ENCODE measurements at regions not wholly inside any gene's neighbourhood (a gene's known extent, or its start where the extent isn't known, plus 50 kb on each side); places are given as distances from the start of the nearest gene placed in this dataset.
"Not testable (repeated sequence)": the region's sequence is repeated elsewhere in the genome, so short reads cannot be mapped to it uniquely, and the experiment has no call there.

- no peak overlapping the region for H3K27ac ChIP-seq
- in situ Hi-C loops (cut with HindIII; ENCODE audit: low pct_ligation_motif_present, low sequenced_read_pairs): no loop called here
- TF ChIP-seq CTCF (IDR thresholded peaks at IDR 0.05; ENCODE audit: low read depth, low read length, missing control alignments): no peak
- DNase-seq: no peak
- H3K4me3 ChIP-seq (ENCODE audit: low read depth, low read length): no peak overlapping the region
- H3K36me3 ChIP-seq (replicated peaks): no peaks in the 10 kb centered on the region
- no peaks in the 10 kb centered on the region for H3K27me3 ChIP-seq (replicated peaks)
Measured at GRCh38 chr18:9021458-9021857, 81.0 kb upstream of the NDUFV2 start.

GRCh38 chr18:9022397-9023155 is 79.9 kb upstream of the NDUFV2 start:
- TF ChIP-seq CTCF (IDR thresholded peaks at IDR 0.05; ENCODE audit: low read depth, low read length, missing control alignments): no peak
- Histone ChIP-seq H3K27ac (no peak overlapping the region), H3K36me3 (replicated peaks) (no peaks in the 10 kb centered on the region), H3K27me3 (replicated peaks) (no peaks in the 10 kb centered on the region), H3K4me3 (ENCODE audit: low read depth, low read length) (no peak overlapping the region)
- no peak for DNase-seq
- in situ Hi-C loops (cut with HindIII; ENCODE audit: low pct_ligation_motif_present, low sequenced_read_pairs): no loop called here

GRCh38 chr18:9024031-9024646 is 78.4 kb upstream of the NDUFV2 start:
- H3K27me3 ChIP-seq (replicated peaks); H3K4me3 ChIP-seq (ENCODE audit: low read depth, low read length); H3K27ac ChIP-seq; in situ Hi-C loops (cut with HindIII; ENCODE audit: low pct_ligation_motif_present, low sequenced_read_pairs); H3K36me3 ChIP-seq (replicated peaks); DNase-seq: not testable (repeated sequence)

- Histone ChIP-seq H3K27ac (no peak overlapping the region), H3K27me3 (replicated peaks) (no peaks in the 10 kb centered on the region), H3K4me3 (ENCODE audit: low read depth, low read length) (no peak overlapping the region), H3K36me3 (replicated peaks) (no peaks in the 10 kb centered on the region)
- in situ Hi-C loops (cut with HindIII; ENCODE audit: low pct_ligation_motif_present, low sequenced_read_pairs): no loop called here
- no peak for DNase-seq
- no peak for TF ChIP-seq CTCF (IDR thresholded peaks at IDR 0.05; ENCODE audit: low read depth, low read length, missing control alignments)
Measured at GRCh38 chr18:9025091-9025838, 77.2 kb upstream of the NDUFV2 start.

GRCh38 chr18:9029131-9029530 is 73.4 kb upstream of the NDUFV2 start:
- Histone ChIP-seq H3K27me3 (replicated peaks) (no peaks in the 10 kb centered on the region), H3K4me3 (ENCODE audit: low read depth, low read length) (no peak overlapping the region), H3K36me3 (replicated peaks) (no peaks in the 10 kb centered on the region), H3K27ac (no peak overlapping the region)
- TF ChIP-seq CTCF (IDR thresholded peaks at IDR 0.05; ENCODE audit: low read depth, low read length, missing control alignments): no peak
- in situ Hi-C loops (cut with HindIII; ENCODE audit: low pct_ligation_motif_present, low sequenced_read_pairs): no loop called here
- no peak for DNase-seq

GRCh38 chr18:9032519-9032918 is 70.0 kb upstream of the NDUFV2 start:
- H3K27ac ChIP-seq: no peak overlapping the region
- no peaks in the 10 kb centered on the region for H3K27me3 ChIP-seq (replicated peaks)
- H3K4me3 ChIP-seq (ENCODE audit: low read depth, low read length): no peak overlapping the region
- DNase-seq: no peak
- no peaks in the 10 kb centered on the region for H3K36me3 ChIP-seq (replicated peaks)
- no peak for TF ChIP-seq CTCF (IDR thresholded peaks at IDR 0.05; ENCODE audit: low read depth, low read length, missing control alignments)
- in situ Hi-C loops (cut with HindIII; ENCODE audit: low pct_ligation_motif_present, low sequenced_read_pairs): no loop called here
